K562 (cell line): ENCODE measurements at regions not wholly inside any gene's neighbourhood (a gene's known extent, or its start where the extent isn't known, plus 50 kb on each side); places are given as distances from the start of the nearest gene placed in this dataset.

Source experiments
- C11orf30 ChIP-seq: fragments of 450-650 bp; IDR thresholded peaks from 2 replicates; pipeline ENCODE4 v1.6.1; 2016; ENCODE audit warnings: low read depth, mild to moderate bottlenecking
- E2F5 ChIP-seq: sonication (generic); formaldehyde crosslinking; IDR thresholded peaks from 2 replicates; pipeline ENCODE4 v1.8.0; 2022; ENCODE audit warnings: mild to moderate bottlenecking, missing genetic modification reagents
- MTA1 ChIP-seq: fragments of 450-650 bp; IDR thresholded peaks from 2 replicates; pipeline ENCODE4 v1.6.1; 2017; ENCODE audit warnings: borderline replicate concordance
- MYNN ChIP-seq, 2 experiments: sonication (generic); formaldehyde crosslinking in 1 of 2; IDR thresholded peaks; 2 replicates each; pipeline versions ENCODE4 v1.5.0 to v1.6.1; 2016 to 2020; ENCODE audit warnings: antibody characterized with exemption in 1 of 2, missing genetic modification reagents in 1 of 2
- SMARCA4 ChIP-seq: fragments of 450-650 bp; IDR thresholded peaks from 2 replicates; pipeline ENCODE4 v1.6.1; 2016
- SMC3 ChIP-seq: conservative IDR thresholded peaks from 2 replicates; pipeline ENCODE4 v1.6.1; 2011; ENCODE audit warnings: low read depth, low read length, improper control_type of control experiment; ENCODE audit not compliant: insufficient read depth
- ZNF232 ChIP-seq: sonication (generic); formaldehyde crosslinking; IDR thresholded peaks from 2 replicates; pipeline ENCODE4 v1.8.0; 2022; ENCODE audit warnings: mild to moderate bottlenecking, missing genetic modification reagents

- no peak for TF ChIP-seq MYNN (IDR thresholded peaks at IDR 0.05)
- no peak for TF ChIP-seq MYNN (CRISPR knock-in tag; IDR thresholded peaks at IDR 0.05)
- no peak for TF ChIP-seq ZNF232 (CRISPR knock-in tag)
- TF ChIP-seq E2F5 (CRISPR knock-in tag): no peak
- no peak for TF ChIP-seq SMC3
- no peak for TF ChIP-seq MTA1
- TF ChIP-seq SMARCA4: no peak
- no peak for TF ChIP-seq C11orf30
Measured at GRCh38 chr12:46604684-46605083, 221.1 kb downstream of the SLC38A4 start.
